ENCODE measurements at regions not wholly inside any gene's neighbourhood (a gene's known extent, or its start where the extent isn't known, plus 50 kb on each side); places are given as distances from the start of the nearest gene placed in this dataset.
"Not testable (repeated sequence)": the region's sequence is repeated elsewhere in the genome, so short reads cannot be mapped to it uniquely, and the experiment has no call there.

DNA sequence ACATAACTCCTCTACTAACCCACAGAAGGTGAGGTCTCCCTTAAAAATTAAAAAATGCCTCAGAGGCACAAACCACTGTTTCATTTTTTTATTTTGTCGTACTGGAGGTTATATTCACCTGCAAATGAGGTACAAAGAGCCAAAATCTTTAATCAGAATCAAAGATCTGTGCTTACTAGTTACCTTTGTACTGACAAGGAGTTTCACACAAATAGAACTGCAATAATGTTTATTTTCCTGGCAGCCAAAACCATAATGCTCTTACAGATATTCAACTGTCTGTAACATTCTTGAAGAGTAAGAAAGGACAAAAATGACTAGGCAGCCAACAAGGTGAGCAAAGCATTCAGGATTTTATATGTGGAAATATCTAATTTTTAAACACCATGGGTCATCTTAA lies 105.1 kb upstream of the NOL4 start:
- no peak overlapping the region for H3K27ac ChIP-seq
- TF ChIP-seq, protein P1, sequence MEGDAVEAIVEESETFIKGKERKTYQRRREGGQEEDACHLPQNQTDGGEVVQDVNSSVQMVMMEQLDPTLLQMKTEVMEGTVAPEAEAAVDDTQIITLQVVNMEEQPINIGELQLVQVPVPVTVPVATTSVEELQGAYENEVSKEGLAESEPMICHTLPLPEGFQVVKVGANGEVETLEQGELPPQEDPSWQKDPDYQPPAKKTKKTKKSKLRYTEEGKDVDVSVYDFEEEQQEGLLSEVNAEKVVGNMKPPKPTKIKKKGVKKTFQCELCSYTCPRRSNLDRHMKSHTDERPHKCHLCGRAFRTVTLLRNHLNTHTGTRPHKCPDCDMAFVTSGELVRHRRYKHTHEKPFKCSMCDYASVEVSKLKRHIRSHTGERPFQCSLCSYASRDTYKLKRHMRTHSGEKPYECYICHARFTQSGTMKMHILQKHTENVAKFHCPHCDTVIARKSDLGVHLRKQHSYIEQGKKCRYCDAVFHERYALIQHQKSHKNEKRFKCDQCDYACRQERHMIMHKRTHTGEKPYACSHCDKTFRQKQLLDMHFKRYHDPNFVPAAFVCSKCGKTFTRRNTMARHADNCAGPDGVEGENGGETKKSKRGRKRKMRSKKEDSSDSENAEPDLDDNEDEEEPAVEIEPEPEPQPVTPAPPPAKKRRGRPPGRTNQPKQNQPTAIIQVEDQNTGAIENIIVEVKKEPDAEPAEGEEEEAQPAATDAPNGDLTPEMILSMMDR (conservative IDR thresholded peaks at IDR 0.05) = no peak
- no peak for TF ChIP-seq ZFX (IDR thresholded peaks at IDR 0.05)

DNA sequence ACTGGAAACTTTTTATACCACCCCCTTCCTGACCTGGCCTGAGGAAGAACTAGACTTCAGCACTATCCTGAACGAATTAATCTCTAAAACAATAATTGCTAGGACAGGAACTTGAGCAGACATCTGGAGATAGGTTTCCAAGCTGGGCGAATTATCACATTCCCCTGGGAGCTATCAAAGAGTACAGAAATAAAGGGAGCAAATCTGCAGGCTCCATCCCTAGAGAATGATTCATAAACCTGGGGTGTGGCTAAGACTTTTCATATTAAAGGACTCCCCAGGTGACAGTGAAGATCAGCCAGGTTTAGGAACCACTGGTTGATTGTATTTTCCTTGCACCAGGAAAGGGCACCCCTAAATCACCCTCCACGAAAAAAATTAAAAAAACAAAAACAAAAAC lies 105.6 kb upstream of the NOL4 start:
- no peak overlapping the region for H3K27ac ChIP-seq
- TF ChIP-seq, protein P1 (conservative IDR thresholded peaks at IDR 0.05) = no peak
- no peak for TF ChIP-seq ZFX (IDR thresholded peaks at IDR 0.05)

DNA sequence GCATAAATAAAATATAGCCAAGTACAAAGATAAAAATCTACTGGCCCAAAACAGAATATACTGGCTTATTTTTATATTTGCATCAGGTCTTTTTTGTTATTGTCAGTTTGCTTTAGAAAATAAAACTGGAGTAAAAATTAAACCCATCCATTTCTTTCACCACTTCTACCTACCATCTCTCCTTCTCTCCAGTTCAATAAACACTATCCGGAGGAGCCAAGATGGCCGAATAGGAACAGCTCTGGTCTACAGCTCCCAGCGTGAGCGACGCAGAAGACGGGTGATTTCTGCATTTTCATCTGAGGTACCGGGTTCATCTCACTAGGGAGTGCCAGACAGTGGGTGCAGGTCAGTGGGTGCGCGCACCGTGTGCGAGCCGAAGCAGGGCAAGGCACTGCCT lies 106.2 kb upstream of the NOL4 start:
- H3K27ac ChIP-seq = not testable (repeated sequence)

DNA sequence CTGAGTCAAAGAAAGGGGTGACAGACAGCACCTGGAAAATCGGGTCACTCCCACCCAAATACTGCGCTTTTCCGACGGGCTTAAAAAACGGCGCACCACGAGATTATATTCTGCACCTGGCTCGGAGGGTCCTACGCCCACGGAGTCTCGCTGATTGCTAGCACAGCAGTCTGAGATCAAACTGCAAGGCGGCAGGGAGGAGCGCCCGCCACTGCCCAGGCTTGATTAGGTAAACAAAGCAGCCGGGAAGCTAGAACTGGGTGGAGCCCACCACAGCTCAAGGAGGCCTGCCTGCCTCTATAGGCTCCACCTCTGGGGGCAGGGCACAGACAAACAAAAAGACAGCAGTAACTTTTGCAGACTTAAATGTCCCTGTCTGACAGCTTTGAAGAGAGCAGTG lies 106.6 kb upstream of the NOL4 start:
- H3K27ac ChIP-seq = not testable (repeated sequence)

DNA sequence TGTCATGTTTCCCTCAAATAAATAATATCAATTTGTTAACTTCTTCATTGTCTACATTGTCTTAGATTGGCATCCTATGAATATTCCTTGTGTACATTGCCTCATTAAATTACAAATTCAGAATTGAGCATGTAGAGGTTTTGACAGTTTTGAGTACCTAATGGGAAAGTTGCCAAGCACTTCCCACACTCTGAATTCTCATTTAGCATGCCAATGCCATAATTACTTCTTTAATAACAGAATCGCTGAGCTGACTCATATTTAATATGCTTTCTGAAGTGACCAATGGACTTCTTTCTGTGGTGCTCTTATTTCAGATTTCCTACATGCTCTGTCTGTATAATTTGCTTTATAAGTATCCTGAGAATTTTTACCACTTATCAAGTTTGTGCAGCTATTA lies 114.4 kb upstream of the NOL4 start:
- TF ChIP-seq, protein P1 (conservative IDR thresholded peaks at IDR 0.05) = no peak
- no peak for TF ChIP-seq ZFX (IDR thresholded peaks at IDR 0.05)
- no peak overlapping the region for H3K27ac ChIP-seq

DNA sequence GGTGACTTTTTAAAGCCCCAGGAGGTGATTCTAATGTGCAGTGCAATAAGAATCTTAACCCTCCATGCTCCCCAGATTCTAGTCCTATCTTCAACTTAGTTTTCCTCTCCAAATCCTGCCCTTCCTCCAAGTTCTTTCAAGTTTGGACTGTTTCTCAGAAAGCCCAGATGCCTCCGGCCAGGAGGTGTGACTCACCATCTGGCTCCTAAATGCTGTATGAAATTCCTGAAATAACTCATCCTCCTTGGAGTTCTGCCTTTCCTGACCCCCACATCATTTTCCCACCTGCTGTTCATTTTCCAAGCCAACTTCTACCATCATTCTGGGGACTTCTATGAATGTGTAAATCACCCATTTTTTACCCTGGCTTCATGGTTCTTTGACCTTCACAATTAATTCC lies 118.2 kb upstream of the NOL4 start:
- TF ChIP-seq, protein P1 (conservative IDR thresholded peaks at IDR 0.05) = no peak
- no peak for TF ChIP-seq ZFX (IDR thresholded peaks at IDR 0.05)
- no peak overlapping the region for H3K27ac ChIP-seq

DNA sequence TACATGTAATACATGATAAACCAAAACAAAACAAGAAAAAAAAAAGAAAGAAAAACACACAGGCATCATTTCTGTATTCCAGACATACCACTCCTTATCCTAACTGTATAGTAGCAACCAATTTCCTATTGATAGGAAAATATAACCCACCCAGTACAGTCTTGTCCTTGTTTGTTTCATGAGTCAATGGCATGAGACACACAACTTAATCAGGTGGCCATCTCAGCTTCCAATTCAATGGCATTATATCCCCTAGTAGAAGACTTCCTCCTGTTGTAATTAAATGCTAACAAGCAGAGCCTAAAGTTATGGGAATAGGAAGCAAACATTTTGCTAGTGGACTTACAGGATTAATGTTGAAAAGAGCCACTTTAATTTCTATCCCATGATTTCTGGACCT lies 121.0 kb upstream of the NOL4 start:
- no peak overlapping the region for H3K27ac ChIP-seq
- TF ChIP-seq ZFX (IDR thresholded peaks at IDR 0.05) = no peak
- TF ChIP-seq, protein P1 (conservative IDR thresholded peaks at IDR 0.05) = no peak

DNA sequence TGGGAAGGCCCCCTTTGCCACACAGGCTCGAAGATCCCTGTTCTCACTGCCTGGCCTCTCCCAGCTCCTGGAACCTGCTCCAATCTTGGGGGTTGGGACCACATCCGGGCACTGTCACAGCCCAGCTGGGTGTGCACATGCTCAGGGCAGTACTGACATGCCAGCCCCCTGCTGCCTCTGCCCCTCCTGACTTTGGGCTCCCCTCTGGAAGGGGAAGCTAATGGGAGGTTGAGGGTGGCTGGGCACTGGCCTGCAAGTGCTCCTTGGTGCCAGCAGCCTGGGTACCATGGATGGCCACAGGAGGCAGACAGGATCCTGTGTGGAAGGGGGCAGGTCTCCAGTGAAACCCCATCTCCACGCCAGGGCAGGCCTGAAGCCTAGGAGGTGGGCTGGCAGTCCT lies 126.1 kb upstream of the NOL4 start:
- TF ChIP-seq, protein P1 (conservative IDR thresholded peaks at IDR 0.05) = no peak
- TF ChIP-seq ZFX (IDR thresholded peaks at IDR 0.05) = no peak
- H3K27ac ChIP-seq = no peak overlapping the region

Measured in C4-2B (cell line).